ENCODE measurements at regions not wholly inside any gene's neighbourhood (a gene's known extent, or its start where the extent isn't known, plus 50 kb on each side); places are given as distances from the start of the nearest gene placed in this dataset.

- TF ChIP-seq CREB1 (IDR thresholded peaks at IDR 0.05) (no peak), CTCF (IDR thresholded peaks at IDR 0.05; ENCODE audit: control extremely low read depth in 1 of 3, insufficient read depth in 1 of 3, low read depth in 1 of 3, low read length in 3 of 3) (no peak), SIN3A (conservative IDR thresholded peaks at IDR 0.05 in 1 of 2, IDR thresholded peaks at IDR 0.05 in 1 of 2; ENCODE audit: low read depth in 1 of 2, low read length in 2 of 2) (no peak), TEAD4 (IDR thresholded peaks at IDR 0.05; ENCODE audit: low read depth, low read length) (no peak), EZH2 (IDR thresholded peaks at IDR 0.05; ENCODE audit: low read depth, low read length, severe bottlenecking) (no peak), POLR2A (IDR thresholded peaks at IDR 0.05; ENCODE audit: control extremely low read depth in 1 of 2, low read depth in 2 of 2, low read length in 2 of 2) (no peak)
Observed at GRCh38 chr16:17011712-17012111, 459.0 kb downstream of the XYLT1 start.

Data from H1 (cell line).